SK-N-SH (cell line): ENCODE measurements at regions not wholly inside any gene's neighbourhood (a gene's known extent, or its start where the extent isn't known, plus 50 kb on each side); places are given as distances from the start of the nearest gene placed in this dataset.

Source experiments
- EP300 ChIP-seq, 2 experiments: IDR thresholded peaks; 2 replicates each; pipeline versions ENCODE4 v1.4.0 to v1.6.1; 2012; ENCODE audit warnings: borderline replicate concordance in 1 of 2, low read depth in 1 of 2, low read length in 1 of 2
- POLR2AphosphoS5 ChIP-seq: IDR thresholded peaks from 2 replicates; pipeline ENCODE4 v1.6.1; 2012; ENCODE audit warnings: low read depth, low read length
- TEAD4 ChIP-seq: IDR thresholded peaks from 2 replicates; pipeline ENCODE4 v1.4.0; 2012; ENCODE audit warnings: mild to moderate bottlenecking, borderline replicate concordance; ENCODE audit not compliant: insufficient read depth
- TF ChIP-seq, protein P1 (sequence below): fragments of 200-600 bp; sonication (generic); IDR thresholded peaks from 2 replicates; pipeline ENCODE4 v1.6.1; 2017; ENCODE audit warnings: antibody characterized with exemption, mild to moderate bottlenecking, moderate library complexity

- TF ChIP-seq EP300 (IDR thresholded peaks at IDR 0.05; ENCODE audit: borderline replicate concordance in 1 of 2, low read depth in 1 of 2, low read length in 1 of 2) (no peak), TEAD4 (no peak), POLR2AphosphoS5 (no peak)
- TF ChIP-seq, protein P1, sequence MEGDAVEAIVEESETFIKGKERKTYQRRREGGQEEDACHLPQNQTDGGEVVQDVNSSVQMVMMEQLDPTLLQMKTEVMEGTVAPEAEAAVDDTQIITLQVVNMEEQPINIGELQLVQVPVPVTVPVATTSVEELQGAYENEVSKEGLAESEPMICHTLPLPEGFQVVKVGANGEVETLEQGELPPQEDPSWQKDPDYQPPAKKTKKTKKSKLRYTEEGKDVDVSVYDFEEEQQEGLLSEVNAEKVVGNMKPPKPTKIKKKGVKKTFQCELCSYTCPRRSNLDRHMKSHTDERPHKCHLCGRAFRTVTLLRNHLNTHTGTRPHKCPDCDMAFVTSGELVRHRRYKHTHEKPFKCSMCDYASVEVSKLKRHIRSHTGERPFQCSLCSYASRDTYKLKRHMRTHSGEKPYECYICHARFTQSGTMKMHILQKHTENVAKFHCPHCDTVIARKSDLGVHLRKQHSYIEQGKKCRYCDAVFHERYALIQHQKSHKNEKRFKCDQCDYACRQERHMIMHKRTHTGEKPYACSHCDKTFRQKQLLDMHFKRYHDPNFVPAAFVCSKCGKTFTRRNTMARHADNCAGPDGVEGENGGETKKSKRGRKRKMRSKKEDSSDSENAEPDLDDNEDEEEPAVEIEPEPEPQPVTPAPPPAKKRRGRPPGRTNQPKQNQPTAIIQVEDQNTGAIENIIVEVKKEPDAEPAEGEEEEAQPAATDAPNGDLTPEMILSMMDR, result no peak
Observed at GRCh38 chr2:59737299-59737698, 816.2 kb downstream of the BCL11A start.
